HCT116 (cell line): ENCODE measurements at regions not wholly inside any gene's neighbourhood (a gene's known extent, or its start where the extent isn't known, plus 50 kb on each side); places are given as distances from the start of the nearest gene placed in this dataset.

Source experiments
- CEBPB ChIP-seq: IDR thresholded peaks from 2 replicates; pipeline ENCODE4 v1.6.1; 2012; ENCODE audit warnings: low read depth
- ELF1 ChIP-seq: IDR thresholded peaks from 2 replicates; pipeline ENCODE4 v1.6.1; 2012; ENCODE audit warnings: low read depth, borderline replicate concordance
- EZH2 ChIP-seq: fragments of 200-600 bp; sonication (generic); IDR thresholded peaks from 2 replicates; pipeline ENCODE4 v1.6.1; 2017; ENCODE audit warnings: antibody characterized with exemption, mixed run types
- EZH2phosphoT487 ChIP-seq: fragments of 200-600 bp; IDR thresholded peaks from 2 replicates; pipeline ENCODE4 v1.6.1; 2018; ENCODE audit warnings: antibody characterized with exemption, borderline replicate concordance
- POLR2A ChIP-seq: IDR thresholded peaks from 2 replicates; pipeline ENCODE4 v1.7.0; 2011; ENCODE audit warnings: borderline replicate concordance; ENCODE audit not compliant: insufficient read depth, insufficient read length; ENCODE audit errors: extremely low read depth
- POLR2AphosphoS5 ChIP-seq: IDR thresholded peaks from 2 replicates; pipeline ENCODE4 v1.6.1; 2011; ENCODE audit warnings: mild to moderate bottlenecking, low read depth, low read length, moderate library complexity
- SRF ChIP-seq: IDR thresholded peaks from 2 replicates; pipeline ENCODE4 v1.6.1; 2012; ENCODE audit warnings: low read depth
- TCF7L2 ChIP-seq: IDR thresholded peaks from 2 replicates; pipeline ENCODE4 v1.7.0; 2011; ENCODE audit warnings: borderline replicate concordance, inconsistent platforms; ENCODE audit not compliant: insufficient read depth, insufficient read length; ENCODE audit errors: extremely low read depth
- ZNF274 ChIP-seq: fragments of 200-500 bp; sonication (Bioruptor generic); IDR thresholded peaks from 2 replicates; pipeline ENCODE4 v1.6.1; 2014; ENCODE audit warnings: mild to moderate bottlenecking, low read depth, low read length, inconsistent platforms
- TF ChIP-seq, protein P1 (sequence below), 3 experiments: fragments of 200-600 bp in 1 of 3; sonication (generic) in 1 of 3; IDR thresholded peaks in 2 of 3; conservative IDR thresholded peaks in 1 of 3; 2 replicates each; pipeline ENCODE4 v1.5.1; 2012 to 2017; ENCODE audit warnings: low read depth in 2 of 3, low read length in 2 of 3, antibody characterized with exemption in 1 of 3, borderline replicate concordance in 1 of 3, control low read depth in 1 of 3, mild to moderate bottlenecking in 1 of 3, mixed read lengths in 1 of 3, mixed run types in 1 of 3, moderate library complexity in 1 of 3; ENCODE audit not compliant: insufficient read depth in 1 of 3
- TF ChIP-seq, protein P2 (sequence below): IDR thresholded peaks from 2 replicates; pipeline ENCODE4 v1.6.1; 2012
- TF ChIP-seq, protein P3 (sequence below): IDR thresholded peaks from 2 replicates; pipeline ENCODE4 v1.6.1; 2011; ENCODE audit warnings: mild to moderate bottlenecking, low read length, moderate library complexity; ENCODE audit not compliant: insufficient replicate concordance; ENCODE audit errors: extremely low read depth

DNA sequence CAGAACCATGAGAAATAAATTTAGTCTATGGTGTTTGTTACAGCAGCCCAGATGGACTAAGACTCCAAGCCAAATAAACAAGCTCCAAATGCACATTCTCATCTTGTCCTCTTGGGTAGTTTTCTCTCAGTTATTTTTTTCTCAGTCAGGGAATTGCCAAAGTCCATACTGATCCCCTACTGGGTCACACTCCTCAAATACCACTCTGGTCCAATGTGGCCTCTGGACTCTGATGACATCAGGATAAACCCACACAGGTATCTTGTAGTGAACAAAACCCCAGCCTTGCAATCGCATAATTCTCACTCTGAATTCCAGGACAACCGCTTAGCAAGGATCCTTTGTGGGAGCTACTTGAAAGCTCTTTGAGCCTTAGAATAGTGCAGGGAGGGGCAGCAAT, 248.4 kb upstream of the JUN start:
- TF ChIP-seq, protein P1, sequence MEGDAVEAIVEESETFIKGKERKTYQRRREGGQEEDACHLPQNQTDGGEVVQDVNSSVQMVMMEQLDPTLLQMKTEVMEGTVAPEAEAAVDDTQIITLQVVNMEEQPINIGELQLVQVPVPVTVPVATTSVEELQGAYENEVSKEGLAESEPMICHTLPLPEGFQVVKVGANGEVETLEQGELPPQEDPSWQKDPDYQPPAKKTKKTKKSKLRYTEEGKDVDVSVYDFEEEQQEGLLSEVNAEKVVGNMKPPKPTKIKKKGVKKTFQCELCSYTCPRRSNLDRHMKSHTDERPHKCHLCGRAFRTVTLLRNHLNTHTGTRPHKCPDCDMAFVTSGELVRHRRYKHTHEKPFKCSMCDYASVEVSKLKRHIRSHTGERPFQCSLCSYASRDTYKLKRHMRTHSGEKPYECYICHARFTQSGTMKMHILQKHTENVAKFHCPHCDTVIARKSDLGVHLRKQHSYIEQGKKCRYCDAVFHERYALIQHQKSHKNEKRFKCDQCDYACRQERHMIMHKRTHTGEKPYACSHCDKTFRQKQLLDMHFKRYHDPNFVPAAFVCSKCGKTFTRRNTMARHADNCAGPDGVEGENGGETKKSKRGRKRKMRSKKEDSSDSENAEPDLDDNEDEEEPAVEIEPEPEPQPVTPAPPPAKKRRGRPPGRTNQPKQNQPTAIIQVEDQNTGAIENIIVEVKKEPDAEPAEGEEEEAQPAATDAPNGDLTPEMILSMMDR (IDR thresholded peaks at IDR 0.05 in 2 of 3, conservative IDR thresholded peaks at IDR 0.05 in 1 of 3; ENCODE audit: borderline replicate concordance in 1 of 3, insufficient read depth in 1 of 3, low read depth in 2 of 3, low read length in 2 of 3), result no peak
- TF ChIP-seq SRF, result no peak
- no peak for TF ChIP-seq ELF1
- TF ChIP-seq, protein P2, sequence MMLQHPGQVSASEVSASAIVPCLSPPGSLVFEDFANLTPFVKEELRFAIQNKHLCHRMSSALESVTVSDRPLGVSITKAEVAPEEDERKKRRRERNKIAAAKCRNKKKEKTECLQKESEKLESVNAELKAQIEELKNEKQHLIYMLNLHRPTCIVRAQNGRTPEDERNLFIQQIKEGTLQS, result no peak
- TF ChIP-seq EZH2, result no peak
- no peak for TF ChIP-seq ZNF274
- no peak for TF ChIP-seq POLR2AphosphoS5
- TF ChIP-seq, protein P3, sequence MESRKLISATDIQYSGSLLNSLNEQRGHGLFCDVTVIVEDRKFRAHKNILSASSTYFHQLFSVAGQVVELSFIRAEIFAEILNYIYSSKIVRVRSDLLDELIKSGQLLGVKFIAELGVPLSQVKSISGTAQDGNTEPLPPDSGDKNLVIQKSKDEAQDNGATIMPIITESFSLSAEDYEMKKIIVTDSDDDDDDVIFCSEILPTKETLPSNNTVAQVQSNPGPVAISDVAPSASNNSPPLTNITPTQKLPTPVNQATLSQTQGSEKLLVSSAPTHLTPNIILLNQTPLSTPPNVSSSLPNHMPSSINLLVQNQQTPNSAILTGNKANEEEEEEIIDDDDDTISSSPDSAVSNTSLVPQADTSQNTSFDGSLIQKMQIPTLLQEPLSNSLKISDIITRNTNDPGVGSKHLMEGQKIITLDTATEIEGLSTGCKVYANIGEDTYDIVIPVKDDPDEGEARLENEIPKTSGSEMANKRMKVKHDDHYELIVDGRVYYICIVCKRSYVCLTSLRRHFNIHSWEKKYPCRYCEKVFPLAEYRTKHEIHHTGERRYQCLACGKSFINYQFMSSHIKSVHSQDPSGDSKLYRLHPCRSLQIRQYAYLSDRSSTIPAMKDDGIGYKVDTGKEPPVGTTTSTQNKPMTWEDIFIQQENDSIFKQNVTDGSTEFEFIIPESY, result no peak
- TF ChIP-seq EZH2phosphoT487, result no peak
- TF ChIP-seq POLR2A, result no peak
- no peak for TF ChIP-seq CEBPB
- TF ChIP-seq TCF7L2, result no peak
